ENCODE measurements at regions not wholly inside any gene's neighbourhood (a gene's known extent, or its start where the extent isn't known, plus 50 kb on each side); places are given as distances from the start of the nearest gene placed in this dataset.

- intact Hi-C loops (cut with DNase I) = no loop called here
- no peak for ATAC-seq
- no peak for DNase-seq (ENCODE audit: missing footprints)
These were observed 52.5 kb upstream of the CTSO start for GRCh38 chr4:156006192-156006591.

Measured in Right ventricle myocardium inferior (tissue), 1 donor.